HepG2 (cell line): ENCODE measurements at regions not wholly inside any gene's neighbourhood (a gene's known extent, or its start where the extent isn't known, plus 50 kb on each side); places are given as distances from the start of the nearest gene placed in this dataset.

Source experiments
- ATAC-seq: fragments of 200-7000 bp; cut with Tn5 transposase; 3 replicates; pipeline ENCODE4 v1.9.1; 2020; ENCODE audit warnings: mild to moderate bottlenecking, moderate library complexity
- BruUV-seq: library from RNA; stranded (reverse); fragments of 400-500 nt; replicated peaks from 2 replicates; lab custom pipeline; 2021; lab: Mats Ljungman, UMichigan
- CTCF ChIA-PET: fragments of 300-600 bp; formaldehyde crosslinking; extraction: SDS; loops from one replicate; lab custom pipeline; 2021; ENCODE audit warnings: low total read pairs, inconsistent platforms, low intra/inter-chr PET ratio; lab: Yijun Ruan, JAX
- POLR2A ChIA-PET: fragments of 350-600 bp; sonication (Branson Sonifier 250); formaldehyde crosslinking; loops from one replicate; lab custom pipeline; 2020; ENCODE audit warnings: antibody characterized with exemption, inconsistent platforms; lab: Yijun Ruan, JAX
- DNase-seq: peaks from one replicate; pipeline ENCODE4 v3.0.0-alpha.2; 2015; ENCODE audit warnings: low spot score
- FAIRE-seq: peaks from 3 replicates; lab custom pipeline; 2011; peaks lifted over from hg19 to GRCh38; lab: Jason Lieb, UNC
- H2AFZ ChIP-seq: one replicate; pipeline ENCODE4 v1.6.1; 2011; ENCODE audit warnings: low read length, inconsistent platforms
- H3K27ac ChIP-seq: fragments of 300-600 bp; 3 replicates; pipeline ENCODE4 v1.8.0; 2011; ENCODE audit warnings: mixed run types, mild to moderate bottlenecking, mixed read lengths, low read length, inconsistent platforms; ENCODE audit not compliant: insufficient read depth; ENCODE audit errors: extremely low read length
- H3K27me3 ChIP-seq, 2 experiments: fragments of 200-600 bp in 1 of 2; 2 replicates in 1 of 2; 3 replicates in 1 of 2; pipeline versions ENCODE4 v1.6.0 to v1.8.0; 2011; ENCODE audit warnings: low read length in 2 of 2, mild to moderate bottlenecking in 2 of 2, moderate library complexity in 2 of 2, inconsistent platforms in 1 of 2; ENCODE audit not compliant: insufficient read depth in 2 of 2, control insufficient read depth in 1 of 2
- H3K36me3 ChIP-seq, 2 experiments: fragments of 200-600 bp in 1 of 2; replicated peaks in 1 of 2; 2 replicates in 1 of 2; 3 replicates in 1 of 2; pipeline versions ENCODE4 v1.5.1 to v1.8.0; 2011; ENCODE audit warnings: low read length in 2 of 2, inconsistent platforms in 1 of 2; ENCODE audit not compliant: insufficient read depth in 2 of 2, control insufficient read depth in 1 of 2
- H3K4me1 ChIP-seq: 2 replicates; pipeline ENCODE4 v1.5.1; 2012; ENCODE audit warnings: low read length, inconsistent platforms; ENCODE audit not compliant: insufficient read depth
- H3K4me2 ChIP-seq: 2 replicates; pipeline ENCODE4 v1.6.0; 2011; ENCODE audit warnings: low read depth, low read length, inconsistent platforms
- H3K4me3 ChIP-seq, 3 experiments: fragments of 200-600 bp in 1 of 3; sonication (generic), shearing (Covaris generic) in 1 of 3; replicated peaks in 1 of 3; 2 replicates each; pipeline ENCODE4 v1.5.1; 2011 to 2016; ENCODE audit warnings: low read length in 3 of 3, inconsistent platforms in 2 of 3, low read depth in 2 of 3, mild to moderate bottlenecking in 2 of 3, control low read depth in 1 of 3, mixed read lengths in 1 of 3; ENCODE audit not compliant: insufficient read depth in 1 of 3
- H3K79me2 ChIP-seq: one replicate; pipeline ENCODE4 v1.6.1; 2011; ENCODE audit warnings: low read length, inconsistent platforms; ENCODE audit not compliant: insufficient read depth
- H3K9ac ChIP-seq: 2 replicates; pipeline ENCODE4 v1.6.0; 2011; ENCODE audit warnings: mild to moderate bottlenecking, low read depth, low read length, inconsistent platforms; ENCODE audit not compliant: insufficient read depth
- H3K9me3 ChIP-seq: 2 replicates; pipeline ENCODE4 v1.5.1; 2012; ENCODE audit warnings: mild to moderate bottlenecking, low read length
- H4K20me1 ChIP-seq: 2 replicates; pipeline ENCODE4 v1.6.0; 2011; ENCODE audit warnings: inconsistent platforms, mild to moderate bottlenecking, low read length, moderate library complexity; ENCODE audit not compliant: insufficient read depth
- RBFOX2 ChIP-seq: fragments of 200-400 bp; formaldehyde crosslinking; IDR thresholded peaks from 2 replicates; pipeline ENCODE4 v1.6.1; 2017; ENCODE audit warnings: low read depth, mild to moderate bottlenecking, low read length
- REL ChIP-seq: sonication (generic); formaldehyde crosslinking; conservative IDR thresholded peaks from 2 replicates; pipeline ENCODE4 v1.8.0; 2022; ENCODE audit warnings: mild to moderate bottlenecking, missing genetic modification reagents, moderate library complexity
- RORA ChIP-seq: sonication (generic); formaldehyde crosslinking; IDR thresholded peaks from 2 replicates; pipeline ENCODE4 v1.5.0; 2020; ENCODE audit warnings: mild to moderate bottlenecking, missing genetic modification reagents, moderate library complexity
- ZBTB21 ChIP-seq: sonication (generic); formaldehyde crosslinking; IDR thresholded peaks from 2 replicates; pipeline ENCODE4 v1.4.0; 2020; ENCODE audit warnings: missing genetic modification reagents
- ZNF788 ChIP-seq: sonication (generic); formaldehyde crosslinking; IDR thresholded peaks from 2 replicates; pipeline ENCODE4 v1.5.0; 2020; ENCODE audit warnings: mild to moderate bottlenecking, missing genetic modification reagents, borderline replicate concordance
- WGBS: methylation state at CpG from one replicate; pipeline ENCODE4 v1.1.6; 2017; ENCODE audit warnings: low lambda C conversion rate; 5-methylcytosine and 5-hydroxymethylcytosine counted together
- in situ Hi-C: cut with HindIII; loops from 2 replicates; pipeline ENCODE4 v1.10.0; 2017; ENCODE audit warnings: low pct_unique_long_range_greater_than_20kb; ENCODE audit not compliant: extremely low pct_ligation_motif_present
- intact Hi-C: fragments of 100-400 bp; cut with micrococcal nuclease; formaldehyde crosslinking; loops from one replicate; pipeline ENCODE4 v1.10.0; 2022; ENCODE audit not compliant: unreplicated experiment
- TF ChIP-seq, protein P1 (sequence below): sonication (generic); formaldehyde crosslinking; IDR thresholded peaks from 2 replicates; pipeline ENCODE4 v1.4.0; 2020; ENCODE audit warnings: missing genetic modification reagents, mild to moderate bottlenecking, borderline replicate concordance
- TF ChIP-seq, protein P2 (sequence below): IDR thresholded peaks from 2 replicates; pipeline ENCODE4 v1.6.1; 2016; ENCODE audit warnings: low read depth, borderline replicate concordance
- TF ChIP-seq, protein P3 (sequence below): sonication (generic); formaldehyde crosslinking; IDR thresholded peaks from 2 replicates; pipeline ENCODE4 v1.8.0; 2022; ENCODE audit warnings: mild to moderate bottlenecking, missing genetic modification reagents, moderate library complexity
- TF ChIP-seq, protein P4 (sequence below): sonication (generic); formaldehyde crosslinking; IDR thresholded peaks from 2 replicates; pipeline ENCODE4 v1.4.0; 2020; ENCODE audit warnings: mild to moderate bottlenecking, missing genetic modification reagents

DNA sequence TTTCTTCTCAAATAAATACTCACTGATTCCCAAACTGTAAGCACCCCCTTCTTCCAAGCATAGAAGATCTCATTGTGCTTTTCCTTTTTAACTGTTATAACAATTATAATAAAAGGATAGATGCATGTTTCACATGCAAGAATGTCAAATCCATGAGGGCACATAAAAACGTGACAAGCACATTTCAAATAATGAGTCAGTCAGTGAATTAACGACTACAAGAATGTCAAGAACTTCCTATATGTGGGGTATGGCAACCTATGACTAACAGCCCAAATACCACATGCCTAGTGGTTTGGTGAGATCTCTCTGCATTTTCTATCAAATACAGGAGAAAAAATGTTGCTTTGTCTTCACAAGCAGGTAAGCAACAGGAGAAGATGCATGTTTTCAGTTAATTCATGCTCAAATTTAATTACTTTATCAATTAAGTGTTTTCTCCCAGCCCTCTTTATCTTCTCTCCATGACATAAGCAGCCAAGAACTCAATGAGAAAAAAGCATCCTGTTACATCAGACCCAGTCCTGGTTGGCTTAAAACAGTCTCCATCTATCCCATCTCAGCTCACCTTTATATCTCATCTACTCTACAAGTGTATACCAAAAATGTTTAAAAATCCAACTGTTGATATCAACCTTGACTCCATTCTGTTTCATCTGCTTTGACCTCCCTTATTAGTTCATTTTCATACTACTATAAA is 181.5 kb upstream of the LMCD1 start (continued):
- TF ChIP-seq, protein P1, sequence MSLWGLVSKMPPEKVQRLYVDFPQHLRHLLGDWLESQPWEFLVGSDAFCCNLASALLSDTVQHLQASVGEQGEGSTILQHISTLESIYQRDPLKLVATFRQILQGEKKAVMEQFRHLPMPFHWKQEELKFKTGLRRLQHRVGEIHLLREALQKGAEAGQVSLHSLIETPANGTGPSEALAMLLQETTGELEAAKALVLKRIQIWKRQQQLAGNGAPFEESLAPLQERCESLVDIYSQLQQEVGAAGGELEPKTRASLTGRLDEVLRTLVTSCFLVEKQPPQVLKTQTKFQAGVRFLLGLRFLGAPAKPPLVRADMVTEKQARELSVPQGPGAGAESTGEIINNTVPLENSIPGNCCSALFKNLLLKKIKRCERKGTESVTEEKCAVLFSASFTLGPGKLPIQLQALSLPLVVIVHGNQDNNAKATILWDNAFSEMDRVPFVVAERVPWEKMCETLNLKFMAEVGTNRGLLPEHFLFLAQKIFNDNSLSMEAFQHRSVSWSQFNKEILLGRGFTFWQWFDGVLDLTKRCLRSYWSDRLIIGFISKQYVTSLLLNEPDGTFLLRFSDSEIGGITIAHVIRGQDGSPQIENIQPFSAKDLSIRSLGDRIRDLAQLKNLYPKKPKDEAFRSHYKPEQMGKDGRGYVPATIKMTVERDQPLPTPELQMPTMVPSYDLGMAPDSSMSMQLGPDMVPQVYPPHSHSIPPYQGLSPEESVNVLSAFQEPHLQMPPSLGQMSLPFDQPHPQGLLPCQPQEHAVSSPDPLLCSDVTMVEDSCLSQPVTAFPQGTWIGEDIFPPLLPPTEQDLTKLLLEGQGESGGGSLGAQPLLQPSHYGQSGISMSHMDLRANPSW (CRISPR knock-in tag): no peak
- TF ChIP-seq, protein P2, sequence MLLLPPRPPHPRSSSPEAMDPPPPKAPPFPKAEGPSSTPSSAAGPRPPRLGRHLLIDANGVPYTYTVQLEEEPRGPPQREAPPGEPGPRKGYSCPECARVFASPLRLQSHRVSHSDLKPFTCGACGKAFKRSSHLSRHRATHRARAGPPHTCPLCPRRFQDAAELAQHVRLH (CRISPR knock-in tag): no peak
- TF ChIP-seq RBFOX2 (no peak), ZBTB21 (CRISPR knock-in tag) (no peak), RORA (CRISPR knock-in tag) (no peak)

DNA sequence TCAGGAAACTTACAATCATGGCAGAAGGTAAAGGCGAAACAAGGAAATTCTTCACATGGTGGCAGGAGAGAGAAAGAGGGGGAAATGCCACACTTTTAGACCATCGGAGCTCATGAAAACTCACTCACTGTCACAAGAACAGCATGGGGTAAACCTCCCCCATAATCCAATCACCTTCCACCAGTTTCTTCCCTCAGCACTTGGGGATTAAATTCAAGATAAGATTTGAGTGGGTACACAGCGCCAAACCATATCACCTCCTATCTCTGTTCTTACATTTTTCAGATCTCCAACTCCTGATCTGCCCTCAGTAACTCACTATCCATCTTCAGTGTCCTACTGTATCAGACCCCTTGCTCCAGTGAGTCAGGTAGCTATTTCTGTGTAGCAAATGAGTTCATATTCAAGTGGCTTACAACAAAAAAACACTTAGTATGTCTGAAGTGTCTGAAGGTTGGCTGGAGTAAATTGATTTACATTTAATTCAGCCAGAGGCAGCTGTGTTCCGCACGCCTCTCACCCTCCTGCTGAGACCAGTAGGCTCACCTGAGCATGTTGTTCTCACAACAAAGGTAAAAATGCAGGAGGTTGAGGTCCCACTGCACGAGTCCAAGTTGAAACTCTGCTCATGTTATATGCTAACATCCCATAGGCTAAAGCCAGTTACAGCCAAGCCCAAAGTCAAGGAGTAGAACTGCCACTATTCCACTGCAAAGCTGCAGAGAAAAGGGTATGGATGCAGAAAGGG is 180.7 kb upstream of the LMCD1 start:
- no peak for FAIRE-seq
- Histone ChIP-seq H2AFZ (no peak overlapping the region), H3K9me3 (no peaks in the 10 kb centered on the region), H3K4me3 (no peak overlapping the region), H3K79me2 (no peaks in the 10 kb centered on the region), H3K27me3 (no peaks in the 10 kb centered on the region), H3K4me1 (no peaks in the 10 kb centered on the region), H3K36me3 (no peaks in the 10 kb centered on the region), H3K9ac (no peak overlapping the region), H3K4me2 (no peak overlapping the region), H3K27ac (no peak overlapping the region), H4K20me1 (no peaks in the 10 kb centered on the region)
- 42% methylated on average over 6 of the region's 6 CpGs for WGBS
- BruUV-seq: no TSS peak
- intact Hi-C loops (no loop called here), in situ Hi-C loops (loop anchor here (10.0 kb wide), 1 partner anchor 284 kb away; no protein-coding TSS in a partner anchor)
- POLR2A ChIA-PET: no interaction called here
- DNase-seq: no peak
- CTCF ChIA-PET: no interaction called here
- ATAC-seq: no peak
- TF ChIP-seq REL (CRISPR knock-in tag) (no peak), ZNF788 (CRISPR knock-in tag) (no peak)
- TF ChIP-seq, protein P3, sequence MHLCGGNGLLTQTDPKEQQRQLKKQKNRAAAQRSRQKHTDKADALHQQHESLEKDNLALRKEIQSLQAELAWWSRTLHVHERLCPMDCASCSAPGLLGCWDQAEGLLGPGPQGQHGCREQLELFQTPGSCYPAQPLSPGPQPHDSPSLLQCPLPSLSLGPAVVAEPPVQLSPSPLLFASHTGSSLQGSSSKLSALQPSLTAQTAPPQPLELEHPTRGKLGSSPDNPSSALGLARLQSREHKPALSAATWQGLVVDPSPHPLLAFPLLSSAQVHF: no peak
- TF ChIP-seq, protein P4, sequence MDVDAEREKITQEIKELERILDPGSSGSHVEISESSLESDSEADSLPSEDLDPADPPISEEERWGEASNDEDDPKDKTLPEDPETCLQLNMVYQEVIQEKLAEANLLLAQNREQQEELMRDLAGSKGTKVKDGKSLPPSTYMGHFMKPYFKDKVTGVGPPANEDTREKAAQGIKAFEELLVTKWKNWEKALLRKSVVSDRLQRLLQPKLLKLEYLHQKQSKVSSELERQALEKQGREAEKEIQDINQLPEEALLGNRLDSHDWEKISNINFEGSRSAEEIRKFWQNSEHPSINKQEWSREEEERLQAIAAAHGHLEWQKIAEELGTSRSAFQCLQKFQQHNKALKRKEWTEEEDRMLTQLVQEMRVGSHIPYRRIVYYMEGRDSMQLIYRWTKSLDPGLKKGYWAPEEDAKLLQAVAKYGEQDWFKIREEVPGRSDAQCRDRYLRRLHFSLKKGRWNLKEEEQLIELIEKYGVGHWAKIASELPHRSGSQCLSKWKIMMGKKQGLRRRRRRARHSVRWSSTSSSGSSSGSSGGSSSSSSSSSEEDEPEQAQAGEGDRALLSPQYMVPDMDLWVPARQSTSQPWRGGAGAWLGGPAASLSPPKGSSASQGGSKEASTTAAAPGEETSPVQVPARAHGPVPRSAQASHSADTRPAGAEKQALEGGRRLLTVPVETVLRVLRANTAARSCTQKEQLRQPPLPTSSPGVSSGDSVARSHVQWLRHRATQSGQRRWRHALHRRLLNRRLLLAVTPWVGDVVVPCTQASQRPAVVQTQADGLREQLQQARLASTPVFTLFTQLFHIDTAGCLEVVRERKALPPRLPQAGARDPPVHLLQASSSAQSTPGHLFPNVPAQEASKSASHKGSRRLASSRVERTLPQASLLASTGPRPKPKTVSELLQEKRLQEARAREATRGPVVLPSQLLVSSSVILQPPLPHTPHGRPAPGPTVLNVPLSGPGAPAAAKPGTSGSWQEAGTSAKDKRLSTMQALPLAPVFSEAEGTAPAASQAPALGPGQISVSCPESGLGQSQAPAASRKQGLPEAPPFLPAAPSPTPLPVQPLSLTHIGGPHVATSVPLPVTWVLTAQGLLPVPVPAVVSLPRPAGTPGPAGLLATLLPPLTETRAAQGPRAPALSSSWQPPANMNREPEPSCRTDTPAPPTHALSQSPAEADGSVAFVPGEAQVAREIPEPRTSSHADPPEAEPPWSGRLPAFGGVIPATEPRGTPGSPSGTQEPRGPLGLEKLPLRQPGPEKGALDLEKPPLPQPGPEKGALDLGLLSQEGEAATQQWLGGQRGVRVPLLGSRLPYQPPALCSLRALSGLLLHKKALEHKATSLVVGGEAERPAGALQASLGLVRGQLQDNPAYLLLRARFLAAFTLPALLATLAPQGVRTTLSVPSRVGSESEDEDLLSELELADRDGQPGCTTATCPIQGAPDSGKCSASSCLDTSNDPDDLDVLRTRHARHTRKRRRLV: no peak
